GM23248 (cell line): ENCODE measurements at regions not wholly inside any gene's neighbourhood (a gene's known extent, or its start where the extent isn't known, plus 50 kb on each side); places are given as distances from the start of the nearest gene placed in this dataset.
"Not testable (repeated sequence)": the region's sequence is repeated elsewhere in the genome, so short reads cannot be mapped to it uniquely, and the experiment has no call there.

Experiments used
- EZH2 ChIP-seq: fragments of 200-600 bp; sonication (generic); IDR thresholded peaks from 2 replicates; pipeline ENCODE4 v1.6.1; 2018; ENCODE audit warnings: antibody characterized with exemption, mild to moderate bottlenecking; ENCODE audit not compliant: insufficient read depth, poor library complexity, severe bottlenecking
- EZH2phosphoT487 ChIP-seq: fragments of 200-600 bp; sonication (generic); IDR thresholded peaks from 2 replicates; pipeline ENCODE4 v1.6.1; 2018; ENCODE audit warnings: antibody characterized with exemption, moderate library complexity, mild to moderate bottlenecking, low read depth; ENCODE audit not compliant: insufficient read depth

- not testable (repeated sequence) for TF ChIP-seq EZH2, EZH2phosphoT487
Observed at GRCh38 chr7:76944603-76945002, 87.6 kb downstream of the SPDYE17 start.
